Omental fat pad (tissue), 3 donors: ENCODE measurements at regions not wholly inside any gene's neighbourhood (a gene's known extent, or its start where the extent isn't known, plus 50 kb on each side); places are given as distances from the start of the nearest gene placed in this dataset.

Source experiments
- ATAC-seq: fragments of 150-250 bp; one replicate; pipeline ENCODE4 v1.9.1; 2016; ENCODE audit warnings: mild to moderate bottlenecking, moderate library complexity; ENCODE audit not compliant: low FRiP score
- DNase-seq: peaks from one replicate; pipeline ENCODE4 v3.0.0-alpha.2; 2019; ENCODE audit warnings: low spot score
- TF ChIP-seq, protein P1 (sequence below), 3 donors: fragments of 450-650 bp; IDR thresholded peaks; one replicate each; pipeline ENCODE4 v1.5.1; 2016 to 2017; ENCODE audit warnings: antibody characterized with exemption in 3 of 3, mild to moderate bottlenecking in 3 of 3, moderate library complexity in 2 of 3

GRCh38 chr18:34280000-34280399 lies 55.3 kb upstream of the NOL4 start:
- TF ChIP-seq, protein P1, sequence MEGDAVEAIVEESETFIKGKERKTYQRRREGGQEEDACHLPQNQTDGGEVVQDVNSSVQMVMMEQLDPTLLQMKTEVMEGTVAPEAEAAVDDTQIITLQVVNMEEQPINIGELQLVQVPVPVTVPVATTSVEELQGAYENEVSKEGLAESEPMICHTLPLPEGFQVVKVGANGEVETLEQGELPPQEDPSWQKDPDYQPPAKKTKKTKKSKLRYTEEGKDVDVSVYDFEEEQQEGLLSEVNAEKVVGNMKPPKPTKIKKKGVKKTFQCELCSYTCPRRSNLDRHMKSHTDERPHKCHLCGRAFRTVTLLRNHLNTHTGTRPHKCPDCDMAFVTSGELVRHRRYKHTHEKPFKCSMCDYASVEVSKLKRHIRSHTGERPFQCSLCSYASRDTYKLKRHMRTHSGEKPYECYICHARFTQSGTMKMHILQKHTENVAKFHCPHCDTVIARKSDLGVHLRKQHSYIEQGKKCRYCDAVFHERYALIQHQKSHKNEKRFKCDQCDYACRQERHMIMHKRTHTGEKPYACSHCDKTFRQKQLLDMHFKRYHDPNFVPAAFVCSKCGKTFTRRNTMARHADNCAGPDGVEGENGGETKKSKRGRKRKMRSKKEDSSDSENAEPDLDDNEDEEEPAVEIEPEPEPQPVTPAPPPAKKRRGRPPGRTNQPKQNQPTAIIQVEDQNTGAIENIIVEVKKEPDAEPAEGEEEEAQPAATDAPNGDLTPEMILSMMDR (IDR thresholded peaks at IDR 0.05): no peak
- ATAC-seq (no peak), DNase-seq (no peak)

DNA sequence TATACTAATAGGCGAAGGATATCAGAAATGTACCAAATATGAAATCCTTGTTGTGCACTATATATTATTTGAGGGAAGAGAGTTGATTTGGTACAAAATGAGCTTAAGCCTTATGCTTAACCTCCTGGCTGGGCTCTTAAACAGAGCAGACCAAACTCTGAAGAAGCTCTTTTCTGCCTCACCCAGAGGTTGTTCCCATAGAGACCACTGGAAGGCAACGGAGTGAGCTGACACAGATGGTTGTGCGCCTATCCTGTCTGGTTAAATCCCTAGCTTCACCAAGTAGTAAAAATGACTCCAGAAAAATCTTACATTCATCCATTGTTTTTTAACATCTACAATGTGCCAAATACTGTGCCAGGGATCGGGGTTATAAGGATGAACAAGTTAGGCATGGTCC lies 55.9 kb upstream of the NOL4 start:
- TF ChIP-seq, protein P1 (IDR thresholded peaks at IDR 0.05): no peak
- no peak for DNase-seq
- ATAC-seq: no peak

- DNase-seq (no peak), ATAC-seq (no peak)
- TF ChIP-seq, protein P1 (IDR thresholded peaks at IDR 0.05): no peak
Measured at GRCh38 chr18:34281290-34281689, 56.6 kb upstream of the NOL4 start.

DNA sequence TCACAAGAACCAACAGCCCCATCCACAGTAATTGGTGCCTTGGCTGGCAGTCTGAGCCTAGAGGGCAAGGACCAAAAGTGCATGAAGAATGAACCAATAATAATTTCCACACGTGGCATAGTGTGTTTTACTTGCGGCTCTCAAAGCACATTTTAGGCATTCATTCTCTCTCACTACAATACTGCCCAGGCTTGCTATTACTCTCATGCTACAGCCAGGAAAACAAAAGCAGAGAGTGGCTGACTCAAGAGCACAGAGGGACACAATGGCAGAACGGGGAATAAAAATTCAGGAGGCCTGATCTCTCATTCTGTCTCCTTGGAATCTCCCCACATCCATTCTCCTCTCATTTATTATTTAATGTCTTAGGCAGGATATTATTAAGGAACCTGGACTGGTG lies 57.0 kb upstream of the NOL4 start:
- TF ChIP-seq, protein P1 (IDR thresholded peaks at IDR 0.05): no peak
- DNase-seq (no peak), ATAC-seq (no peak)

GRCh38 chr18:34283506-34283905 lies 58.8 kb upstream of the NOL4 start:
- TF ChIP-seq, protein P1 (IDR thresholded peaks at IDR 0.05): no peak
- DNase-seq: no peak
- ATAC-seq: no peak

GRCh38 chr18:34287825-34288224 lies 63.1 kb upstream of the NOL4 start:
- no peak for ATAC-seq

DNA sequence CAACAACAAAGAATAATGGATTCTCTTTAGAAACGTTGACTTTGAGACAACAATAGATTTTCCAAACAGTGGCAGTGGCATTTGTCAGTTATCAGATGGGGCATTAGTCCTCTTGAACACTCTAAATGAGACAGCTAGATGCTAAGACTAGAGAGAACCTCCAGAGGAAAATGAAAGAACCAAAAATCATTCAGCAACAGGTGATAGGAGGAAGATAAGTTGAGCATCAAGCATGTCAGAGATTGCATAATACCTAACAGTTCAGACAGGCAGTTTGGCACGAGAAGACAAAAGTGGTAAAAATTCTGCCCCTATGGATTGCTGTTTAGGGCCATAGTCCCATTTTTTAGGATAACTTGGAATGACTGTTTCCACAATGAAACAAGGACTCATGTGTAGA lies 67.9 kb upstream of the NOL4 start:
- DNase-seq: no peak
- TF ChIP-seq, protein P1 (IDR thresholded peaks at IDR 0.05): no peak
- ATAC-seq: no peak

More at GRCh38 chr18:34287825-34288224, 63.1 kb upstream of the NOL4 start:
- TF ChIP-seq, protein P1 (IDR thresholded peaks at IDR 0.05): no peak
- DNase-seq: no peak
